Thyroid gland (tissue), 4 donors: ENCODE measurements at regions not wholly inside any gene's neighbourhood (a gene's known extent, or its start where the extent isn't known, plus 50 kb on each side); places are given as distances from the start of the nearest gene placed in this dataset.
A peak's percentile ranks its signal among the peaks of the same experiment; 100 is the strongest.

Experiments
- DNase-seq, 2 donors: peaks; one replicate each; pipeline ENCODE4 v3.0.0-alpha.2; 2019
- H3K27ac ChIP-seq, 3 donors: fragments of 200-600 bp; sonication (generic); 1 replicate in 2 of 3; 2 replicates in 1 of 3; pipeline ENCODE4 v1.5.1; 2016 to 2019; ENCODE audit warnings: mild to moderate bottlenecking in 1 of 3, moderate library complexity in 1 of 3
- H3K27me3 ChIP-seq: fragments of 200-600 bp; sonication (generic); one replicate; pipeline ENCODE4 v1.5.1; 2019
- H3K36me3 ChIP-seq, 2 donors: fragments of 200-600 bp; sonication (generic); one replicate each; pipeline ENCODE4 v1.5.1; 2016 to 2019
- H3K4me1 ChIP-seq, 2 donors: fragments of 200-600 bp; sonication (generic); one replicate each; pipeline ENCODE4 v1.5.1; 2017 to 2019
- H3K4me3 ChIP-seq, 3 donors: fragments of 200-600 bp; sonication (generic); replicated peaks in 1 of 3; 1 replicate in 2 of 3; 2 replicates in 1 of 3; pipeline ENCODE4 v1.5.1; 2016; ENCODE audit warnings: mild to moderate bottlenecking in 1 of 3
- H3K9me3 ChIP-seq: fragments of 200-600 bp; sonication (generic); one replicate; pipeline ENCODE4 v1.5.1; 2017
- POLR2A ChIP-seq, 2 donors: fragments of 450-650 bp; IDR thresholded peaks; one replicate each; pipeline ENCODE4 v1.6.1; 2017; ENCODE audit warnings: antibody characterized with exemption in 2 of 2, mild to moderate bottlenecking in 2 of 2, moderate library complexity in 1 of 2
- WGBS, 2 donors: methylation state at CpG; one replicate each; pipeline ENCODE4 v1.1.5; 2017; 5-methylcytosine and 5-hydroxymethylcytosine counted together
- intact Hi-C: fragments of 100-400 bp; cut with DNase I; formaldehyde crosslinking; loops from one replicate; pipeline ENCODE4 v1.15.1; 2023
- TF ChIP-seq, protein P1 (sequence below), 6 experiments: fragments of 200-600 bp in 3 of 6; fragments of 450-650 bp in 3 of 6; sonication (generic) in 3 of 6; IDR thresholded peaks; one replicate each; pipeline ENCODE4 v1.5.1; 2016 to 2019; ENCODE audit warnings: antibody characterized with exemption in 6 of 6, mild to moderate bottlenecking in 2 of 6, inconsistent platforms in 1 of 6, moderate library complexity in 1 of 6

DNA sequence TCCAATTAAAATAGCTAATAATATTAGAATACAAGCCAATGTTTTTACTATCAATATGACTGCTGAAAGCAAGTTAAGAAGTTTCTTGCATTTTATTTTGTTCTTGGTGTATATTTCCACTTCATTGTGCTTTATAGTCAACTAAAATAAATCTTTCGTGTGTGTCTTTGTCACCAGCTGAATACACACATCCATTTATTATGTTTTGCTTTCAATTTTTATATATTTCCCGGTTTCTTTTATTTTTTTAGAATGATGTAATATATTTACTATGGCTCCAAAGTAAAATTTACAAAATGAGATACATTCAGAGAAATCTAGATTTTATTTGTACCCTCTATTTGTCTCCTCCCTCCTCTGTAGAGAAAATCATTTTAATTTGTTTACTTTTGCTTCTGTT, 495.9 kb upstream of the PAPPA start:
- Histone ChIP-seq H3K36me3 (no peaks in the 10 kb centered on the region), H3K27me3 (no peaks in the 10 kb centered on the region), H3K4me1 (no peaks in the 10 kb centered on the region), H3K4me3 (no peak overlapping the region), H3K9me3 (no peaks in the 10 kb centered on the region), H3K27ac (no peak overlapping the region)
- no peak for TF ChIP-seq POLR2A (IDR thresholded peaks at IDR 0.05)
- TF ChIP-seq, protein P1, sequence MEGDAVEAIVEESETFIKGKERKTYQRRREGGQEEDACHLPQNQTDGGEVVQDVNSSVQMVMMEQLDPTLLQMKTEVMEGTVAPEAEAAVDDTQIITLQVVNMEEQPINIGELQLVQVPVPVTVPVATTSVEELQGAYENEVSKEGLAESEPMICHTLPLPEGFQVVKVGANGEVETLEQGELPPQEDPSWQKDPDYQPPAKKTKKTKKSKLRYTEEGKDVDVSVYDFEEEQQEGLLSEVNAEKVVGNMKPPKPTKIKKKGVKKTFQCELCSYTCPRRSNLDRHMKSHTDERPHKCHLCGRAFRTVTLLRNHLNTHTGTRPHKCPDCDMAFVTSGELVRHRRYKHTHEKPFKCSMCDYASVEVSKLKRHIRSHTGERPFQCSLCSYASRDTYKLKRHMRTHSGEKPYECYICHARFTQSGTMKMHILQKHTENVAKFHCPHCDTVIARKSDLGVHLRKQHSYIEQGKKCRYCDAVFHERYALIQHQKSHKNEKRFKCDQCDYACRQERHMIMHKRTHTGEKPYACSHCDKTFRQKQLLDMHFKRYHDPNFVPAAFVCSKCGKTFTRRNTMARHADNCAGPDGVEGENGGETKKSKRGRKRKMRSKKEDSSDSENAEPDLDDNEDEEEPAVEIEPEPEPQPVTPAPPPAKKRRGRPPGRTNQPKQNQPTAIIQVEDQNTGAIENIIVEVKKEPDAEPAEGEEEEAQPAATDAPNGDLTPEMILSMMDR (IDR thresholded peaks at IDR 0.05), result no peak
- 70 to 76% methylated on average over 2 of the region's 2 CpGs for WGBS, 2 donors
- intact Hi-C loops, result no loop called here
- DNase-seq, result no peak

DNA sequence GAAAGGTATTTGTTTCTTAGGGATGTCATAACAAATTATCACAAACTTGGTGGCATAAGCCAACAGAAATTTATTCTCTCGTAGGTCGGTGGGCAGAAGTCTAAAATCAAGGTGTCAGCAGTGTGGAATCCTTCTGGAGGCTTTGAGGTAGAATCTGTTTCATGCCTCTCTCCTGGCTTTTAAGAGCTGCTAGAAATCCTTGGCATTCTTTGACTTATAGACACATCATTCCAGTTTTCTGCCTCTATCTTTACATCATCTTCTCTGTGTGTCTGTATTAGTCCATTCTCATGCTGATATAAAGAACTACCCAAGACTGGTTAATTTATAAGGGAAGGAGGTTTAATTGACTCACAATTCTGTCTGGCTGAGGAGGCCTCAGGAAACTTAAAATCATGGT, 488.1 kb upstream of the PAPPA start:
- H3K4me3 ChIP-seq, result no peak overlapping the region
- H3K36me3 ChIP-seq, result no peaks in the 10 kb centered on the region
- H3K4me1 ChIP-seq, result no peaks in the 10 kb centered on the region
- no peaks in the 10 kb centered on the region for H3K9me3 ChIP-seq
- no peak overlapping the region for H3K27ac ChIP-seq
- no peak for DNase-seq
- WGBS, 2 donors, result 88% methylated on average over 2 of the region's 2 CpGs
- no peak for TF ChIP-seq POLR2A (IDR thresholded peaks at IDR 0.05)
- TF ChIP-seq, protein P1 (IDR thresholded peaks at IDR 0.05), result no peak
- no peaks in the 10 kb centered on the region for H3K27me3 ChIP-seq
- intact Hi-C loops, result no loop called here

DNA sequence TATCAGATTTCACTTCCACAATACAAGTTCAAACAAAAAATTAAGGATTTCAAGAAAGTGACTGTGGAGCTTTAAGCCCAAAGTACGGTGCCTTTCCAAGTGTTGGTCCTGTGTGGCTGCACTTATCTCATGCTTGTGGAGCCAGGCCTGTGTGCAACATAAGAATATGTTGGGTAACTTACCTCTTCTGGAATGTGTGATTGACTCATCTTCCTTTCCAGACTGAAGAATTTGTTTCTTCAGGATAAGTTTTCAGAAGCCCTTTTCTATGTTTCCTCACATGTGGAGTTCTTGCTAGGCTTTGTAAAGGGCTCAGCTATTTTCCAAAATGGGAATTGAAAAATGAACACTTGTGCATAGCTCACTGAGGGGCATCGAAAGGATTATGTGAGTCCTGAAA, 485.1 kb upstream of the PAPPA start:
- DNase-seq, result no peak
- 85 to 89% methylated on average over 2 of the region's 2 CpGs for WGBS, 2 donors
- intact Hi-C loops, result no loop called here
- peak overlapping the region in 1 of 3 donors; percentile 10 for H3K27ac ChIP-seq
- H3K4me3 ChIP-seq, result no peak overlapping the region
- no peaks in the 10 kb centered on the region for H3K36me3 ChIP-seq
- TF ChIP-seq, protein P1 (IDR thresholded peaks at IDR 0.05), result no peak
- TF ChIP-seq POLR2A (IDR thresholded peaks at IDR 0.05), result no peak
- no peaks in the 10 kb centered on the region for H3K27me3 ChIP-seq
- no peaks in the 10 kb centered on the region for H3K4me1 ChIP-seq
- H3K9me3 ChIP-seq, result no peaks in the 10 kb centered on the region

DNA sequence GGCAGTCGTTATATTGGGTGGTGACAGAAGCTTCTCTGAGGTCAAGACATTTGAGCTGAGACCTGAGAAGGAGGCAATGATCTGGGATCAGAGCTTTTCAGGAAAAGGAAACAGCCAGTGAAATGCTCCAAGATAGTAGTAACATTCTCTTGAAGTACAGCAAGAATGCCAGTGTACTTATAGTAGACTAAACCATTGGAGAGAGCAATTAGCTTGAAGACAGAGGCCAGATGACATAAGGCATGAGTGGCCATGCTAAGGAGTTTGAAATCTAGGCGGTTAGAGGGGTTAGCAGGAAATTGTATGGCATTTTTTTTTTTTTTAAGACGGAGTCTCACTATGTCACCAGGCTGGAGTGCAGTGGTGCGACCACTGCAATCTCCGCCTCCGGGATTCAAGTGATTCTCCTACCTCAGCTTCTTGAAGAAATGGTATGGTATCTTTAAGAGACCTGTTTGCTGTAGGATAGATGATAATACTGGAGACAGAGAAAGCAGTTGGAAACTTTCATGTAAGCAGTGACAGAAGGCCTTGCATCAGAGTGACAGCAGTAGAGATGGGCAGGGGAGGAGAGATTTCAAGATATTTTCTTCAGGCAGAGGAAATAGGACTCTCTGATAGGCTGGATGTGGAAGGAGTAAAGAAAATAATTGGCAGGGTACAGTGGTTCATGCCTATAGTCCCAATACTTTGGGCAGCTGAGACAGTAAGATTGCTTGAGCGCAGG, 482.2 kb upstream of the PAPPA start:
- WGBS, 2 donors, result 73 to 75% methylated on average over 7 of the region's 7 CpGs
- Histone ChIP-seq H3K27ac (no peak overlapping the region), H3K9me3 (no peaks in the 10 kb centered on the region), H3K4me1 (no peaks in the 10 kb centered on the region), H3K4me3 (no peak overlapping the region), H3K27me3 (no peaks in the 10 kb centered on the region), H3K36me3 (no peaks in the 10 kb centered on the region)
- intact Hi-C loops, result no loop called here
- TF ChIP-seq POLR2A (IDR thresholded peaks at IDR 0.05), result no peak
- TF ChIP-seq, protein P1 (IDR thresholded peaks at IDR 0.05), result no peak
- no peak for DNase-seq

DNA sequence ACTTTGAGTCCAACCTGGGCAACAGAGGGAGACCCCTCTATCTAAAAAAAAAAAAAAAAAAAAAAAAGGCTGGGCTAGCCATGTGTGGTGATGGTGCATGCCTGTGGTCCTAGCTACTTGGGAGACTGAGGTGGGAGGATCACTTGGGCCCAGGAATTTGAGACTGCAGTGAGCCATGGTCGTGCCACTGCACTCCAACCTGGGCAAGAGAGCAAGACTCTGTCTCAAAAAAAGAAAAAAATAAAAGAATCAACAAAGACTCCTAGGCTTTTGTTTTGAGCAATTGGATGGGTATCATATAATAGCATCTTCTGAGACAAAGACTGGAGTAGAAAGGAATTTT, 481.7 kb upstream of the PAPPA start:
- H3K36me3 ChIP-seq, result no peaks in the 10 kb centered on the region
- no peak overlapping the region for H3K4me3 ChIP-seq
- H3K4me1 ChIP-seq, result no peaks in the 10 kb centered on the region
- intact Hi-C loops, result no loop called here
- H3K27me3 ChIP-seq, result no peaks in the 10 kb centered on the region
- H3K27ac ChIP-seq, result no peak overlapping the region
- 62 to 72% methylated on average over 1 of the region's 1 CpG for WGBS, 2 donors
- DNase-seq, result no peak
- H3K9me3 ChIP-seq, result no peaks in the 10 kb centered on the region
- TF ChIP-seq POLR2A (IDR thresholded peaks at IDR 0.05), result no peak
- TF ChIP-seq, protein P1 (IDR thresholded peaks at IDR 0.05), result no peak
